ENCODE measurements at regions not wholly inside any gene's neighbourhood (a gene's known extent, or its start where the extent isn't known, plus 50 kb on each side); places are given as distances from the start of the nearest gene placed in this dataset.

GRCh38 chr18:71598374-71598773, 945.8 kb downstream of the CBLN2 start:
- Histone ChIP-seq H3K4me3 (replicated peaks; ENCODE audit: low read depth, low read length) (no peak overlapping the region), H3K36me3 (ENCODE audit: control insufficient read depth, insufficient read depth, low read length) (no peaks in the 10 kb centered on the region), H3K27me3 (replicated peaks; ENCODE audit: control insufficient read depth, insufficient read depth, low read length) (no peaks in the 10 kb centered on the region)
- DNase-seq (ENCODE audit: extremely low read depth, insufficient read length), result no peak
- no peak for TF ChIP-seq CTCF (IDR thresholded peaks at IDR 0.05; ENCODE audit: insufficient read depth, low read length, poor library complexity, severe bottlenecking)

DNA sequence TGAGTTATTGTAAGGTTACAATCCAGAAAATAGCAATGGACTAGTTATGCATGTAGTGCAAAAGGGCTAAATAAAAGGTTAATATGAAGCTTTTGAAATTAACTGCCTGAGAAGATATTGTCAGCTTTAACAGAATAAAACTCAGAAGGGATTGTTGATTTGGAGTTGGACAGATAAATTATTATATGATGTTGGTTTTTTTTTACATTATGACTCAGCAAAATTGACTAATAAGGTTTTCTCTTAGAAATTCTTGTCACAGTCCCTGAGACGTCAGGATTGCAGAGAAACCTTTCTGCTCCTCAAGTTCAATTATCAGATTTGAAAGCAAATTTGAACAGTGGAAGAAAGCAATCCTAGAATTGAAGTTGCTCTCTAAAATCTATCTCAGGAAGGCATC, 946.9 kb downstream of the CBLN2 start:
- Histone ChIP-seq H3K36me3 (ENCODE audit: control insufficient read depth, insufficient read depth, low read length) (no peaks in the 10 kb centered on the region), H3K27me3 (replicated peaks; ENCODE audit: control insufficient read depth, insufficient read depth, low read length) (no peaks in the 10 kb centered on the region), H3K4me3 (replicated peaks; ENCODE audit: low read depth, low read length) (no peak overlapping the region)
- DNase-seq (ENCODE audit: extremely low read depth, insufficient read length), result no peak
- no peak for TF ChIP-seq CTCF (IDR thresholded peaks at IDR 0.05; ENCODE audit: insufficient read depth, low read length, poor library complexity, severe bottlenecking)

GRCh38 chr18:71583252-71583651, 960.9 kb downstream of the CBLN2 start:
- DNase-seq (ENCODE audit: extremely low read depth, insufficient read length), result no peak
- Histone ChIP-seq H3K27me3 (replicated peaks; ENCODE audit: control insufficient read depth, insufficient read depth, low read length) (no peaks in the 10 kb centered on the region), H3K36me3 (ENCODE audit: control insufficient read depth, insufficient read depth, low read length) (no peaks in the 10 kb centered on the region), H3K4me3 (replicated peaks; ENCODE audit: low read depth, low read length) (no peak overlapping the region)
- TF ChIP-seq CTCF (IDR thresholded peaks at IDR 0.05; ENCODE audit: insufficient read depth, low read length, poor library complexity, severe bottlenecking), result no peak

- Histone ChIP-seq H3K4me3 (replicated peaks; ENCODE audit: low read depth, low read length) (no peak overlapping the region), H3K27me3 (replicated peaks; ENCODE audit: control insufficient read depth, insufficient read depth, low read length) (no peaks in the 10 kb centered on the region), H3K36me3 (ENCODE audit: control insufficient read depth, insufficient read depth, low read length) (no peaks in the 10 kb centered on the region)
- no peak for DNase-seq (ENCODE audit: extremely low read depth, insufficient read length)
- no peak for TF ChIP-seq CTCF (IDR thresholded peaks at IDR 0.05; ENCODE audit: insufficient read depth, low read length, poor library complexity, severe bottlenecking)
Measured at GRCh38 chr18:71554686-71555085, 989.5 kb downstream of the CBLN2 start.

- Histone ChIP-seq H3K27me3 (replicated peaks; ENCODE audit: control insufficient read depth, insufficient read depth, low read length) (no peaks in the 10 kb centered on the region), H3K36me3 (ENCODE audit: control insufficient read depth, insufficient read depth, low read length) (no peaks in the 10 kb centered on the region), H3K4me3 (replicated peaks; ENCODE audit: low read depth, low read length) (no peak overlapping the region)
- no peak for DNase-seq (ENCODE audit: extremely low read depth, insufficient read length)
- TF ChIP-seq CTCF (IDR thresholded peaks at IDR 0.05; ENCODE audit: insufficient read depth, low read length, poor library complexity, severe bottlenecking), result no peak
Measured at GRCh38 chr18:71541643-71542042, 1002.5 kb downstream of the CBLN2 start.

GRCh38 chr18:71529703-71530303, 1014.3 kb downstream of the CBLN2 start:
- no peak for TF ChIP-seq CTCF (IDR thresholded peaks at IDR 0.05; ENCODE audit: insufficient read depth, low read length, poor library complexity, severe bottlenecking)
- no peaks in the 10 kb centered on the region for H3K27me3 ChIP-seq (replicated peaks; ENCODE audit: control insufficient read depth, insufficient read depth, low read length)
- H3K36me3 ChIP-seq (ENCODE audit: control insufficient read depth, insufficient read depth, low read length), result no peaks in the 10 kb centered on the region
- no peak overlapping the region for H3K4me3 ChIP-seq (replicated peaks; ENCODE audit: low read depth, low read length)
- DNase-seq (ENCODE audit: extremely low read depth, insufficient read length), result no peak
